ENCODE measurements at regions not wholly inside any gene's neighbourhood (a gene's known extent, or its start where the extent isn't known, plus 50 kb on each side); places are given as distances from the start of the nearest gene placed in this dataset.

GRCh38 chr2:63668000-63668399, 79.2 kb downstream of the MDH1 start:
- TF ChIP-seq CTCF (conservative IDR thresholded peaks at IDR 0.05) (no peak), ZFX (IDR thresholded peaks at IDR 0.05) (no peak)

Data from C4-2B (cell line).